ENCODE measurements at regions not wholly inside any gene's neighbourhood (a gene's known extent, or its start where the extent isn't known, plus 50 kb on each side); places are given as distances from the start of the nearest gene placed in this dataset.
"Not testable (repeated sequence)": the region's sequence is repeated elsewhere in the genome, so short reads cannot be mapped to it uniquely, and the experiment has no call there.

DNA sequence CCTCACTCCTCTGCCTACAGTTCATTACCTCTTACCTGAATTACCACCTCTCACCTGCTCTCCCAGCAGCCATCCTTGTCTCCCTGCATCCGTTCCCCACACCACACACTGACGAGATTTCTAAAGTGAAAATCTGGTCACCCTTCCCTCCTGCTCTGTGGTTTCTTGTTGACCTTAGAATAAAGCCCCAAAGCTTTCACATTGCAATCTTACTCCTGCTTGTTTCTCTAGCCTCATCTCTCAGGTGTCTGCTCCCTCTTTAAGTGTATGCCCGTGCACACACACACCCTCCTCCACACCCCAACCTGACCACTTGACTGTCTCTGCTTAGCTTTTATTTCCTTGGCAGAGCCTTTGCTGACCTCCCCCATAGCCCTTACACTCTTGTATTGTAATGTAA, 122.0 kb upstream of the SKOR2 start:
- TF ChIP-seq GATA2 (IDR thresholded peaks at IDR 0.05; ENCODE audit: insufficient read depth, insufficient read length, low read depth, low read length) (no peak), POLR2A (IDR thresholded peaks at IDR 0.05; ENCODE audit: low read depth, low read length) (no peak)
- H3K27ac ChIP-seq (ENCODE audit: insufficient read depth, low read depth, low read length) = no peak overlapping the region
- POLR2A ChIA-PET = no interaction called here
- CTCF ChIA-PET = no interaction called here
- no peak overlapping the region for H3K9ac ChIP-seq (replicated peaks; ENCODE audit: extremely low read depth, insufficient read depth, low read length)
- no peaks in the 10 kb centered on the region for H4K20me1 ChIP-seq (replicated peaks; ENCODE audit: control insufficient read depth, extremely low read depth, insufficient read depth, low read length)
- H3K27me3 ChIP-seq (ENCODE audit: control insufficient read depth in 2 of 2, insufficient read depth in 2 of 2, low read length in 2 of 2) = no peaks in the 10 kb centered on the region
- no peak overlapping the region for H3K4me3 ChIP-seq (replicated peaks in 1 of 3; ENCODE audit: insufficient read depth in 1 of 3, low read depth in 1 of 3, low read length in 3 of 3)
- DNase-seq (ENCODE audit: low read depth, low spot score) = no peak
- no peak overlapping the region for H3K4me2 ChIP-seq (ENCODE audit: insufficient read depth, low read length)
- H3K4me1 ChIP-seq (ENCODE audit: control insufficient read depth, extremely low read depth, insufficient read depth, low read length) = no peaks in the 10 kb centered on the region
- H2AFZ ChIP-seq (ENCODE audit: low read depth, low read length) = no peak overlapping the region
- no peaks in the 10 kb centered on the region for H3K9me1 ChIP-seq (replicated peaks; ENCODE audit: control insufficient read depth, extremely low read depth, insufficient read depth, low read length)
- H3K9me3 ChIP-seq (replicated peaks; ENCODE audit: control insufficient read depth, insufficient read depth, low read length) = no peaks in the 10 kb centered on the region
- no peaks in the 10 kb centered on the region for H3K36me3 ChIP-seq (ENCODE audit: control insufficient read depth in 2 of 2, extremely low read depth in 1 of 2, insufficient read depth in 2 of 2, low read length in 2 of 2)
- dilution Hi-C loops (cut with MboI; ENCODE audit: extremely low pct_ligation_motif_present, low sequenced_read_pairs) (no loop called here), intact Hi-C loops (cut with micrococcal nuclease) (no loop called here)
- FAIRE-seq = no peak
- no TSS peak for BruUV-seq (replicated peaks)
- no peaks in the 10 kb centered on the region for H3K79me2 ChIP-seq (ENCODE audit: control insufficient read depth, insufficient read depth, low read length)

DNA sequence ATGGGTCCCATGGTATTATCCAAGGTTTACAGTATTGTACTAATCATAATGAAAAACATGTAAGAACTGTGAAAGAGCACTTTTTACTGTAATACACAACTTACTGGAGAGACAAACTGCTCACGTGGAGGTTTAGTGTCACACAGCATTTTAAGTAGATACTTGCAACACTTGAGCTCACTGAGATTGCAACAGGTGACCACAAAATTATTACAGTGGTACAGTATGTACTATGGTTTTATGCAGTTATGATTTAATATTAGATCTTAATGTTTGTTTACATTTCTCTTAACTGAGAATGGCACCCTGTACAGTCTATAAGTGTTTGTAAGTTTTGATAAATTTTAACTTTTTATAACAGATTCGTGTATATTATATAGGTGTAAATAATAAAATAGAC, 118.6 kb upstream of the SKOR2 start:
- dilution Hi-C loops (cut with MboI; ENCODE audit: extremely low pct_ligation_motif_present, low sequenced_read_pairs) = no loop called here
- POLR2A ChIA-PET = no interaction called here
- Histone ChIP-seq H3K4me2 (ENCODE audit: insufficient read depth, low read length) (no peak overlapping the region), H3K4me1 (ENCODE audit: control insufficient read depth, extremely low read depth, insufficient read depth, low read length) (no peaks in the 10 kb centered on the region), H3K36me3 (ENCODE audit: control insufficient read depth in 2 of 2, extremely low read depth in 1 of 2, insufficient read depth in 2 of 2, low read length in 2 of 2) (no peaks in the 10 kb centered on the region), H3K4me3 (replicated peaks in 1 of 3; ENCODE audit: insufficient read depth in 1 of 3, low read depth in 1 of 3, low read length in 3 of 3) (no peak overlapping the region), H3K27me3 (ENCODE audit: control insufficient read depth in 2 of 2, insufficient read depth in 2 of 2, low read length in 2 of 2) (no peaks in the 10 kb centered on the region), H2AFZ (ENCODE audit: low read depth, low read length) (no peak overlapping the region), H4K20me1 (replicated peaks; ENCODE audit: control insufficient read depth, extremely low read depth, insufficient read depth, low read length) (no peaks in the 10 kb centered on the region), H3K9me3 (replicated peaks; ENCODE audit: control insufficient read depth, insufficient read depth, low read length) (no peaks in the 10 kb centered on the region), H3K9me1 (replicated peaks; ENCODE audit: control insufficient read depth, extremely low read depth, insufficient read depth, low read length) (no peaks in the 10 kb centered on the region), H3K9ac (replicated peaks; ENCODE audit: extremely low read depth, insufficient read depth, low read length) (no peak overlapping the region), H3K27ac (ENCODE audit: insufficient read depth, low read depth, low read length) (no peak overlapping the region), H3K79me2 (ENCODE audit: control insufficient read depth, insufficient read depth, low read length) (no peaks in the 10 kb centered on the region)
- DNase-seq (ENCODE audit: low read depth, low spot score) = no peak
- CTCF ChIA-PET = interaction anchor here (0.7 kb wide), 1 partner anchor 48 kb away, joined by 3 read pairs; no protein-coding TSS in a partner anchor
- no TSS peak for BruUV-seq (replicated peaks)
- intact Hi-C loops (cut with micrococcal nuclease) = no loop called here
- no peak for FAIRE-seq
- TF ChIP-seq POLR2AphosphoS5 (IDR thresholded peaks at IDR 0.05; ENCODE audit: insufficient read depth, low read depth, low read length) (no peak), GATA2 (IDR thresholded peaks at IDR 0.05; ENCODE audit: insufficient read depth, insufficient read length, low read depth, low read length) (no peak), EZH2 (IDR thresholded peaks at IDR 0.05; ENCODE audit: borderline replicate concordance, low read depth, low read length, severe bottlenecking) (no peak), MAX (IDR thresholded peaks at IDR 0.05; ENCODE audit: insufficient read depth, insufficient read length) (no peak), MYC (IDR thresholded peaks at IDR 0.05; ENCODE audit: low read depth, low read length) (no peak), CTCF (IDR thresholded peaks at IDR 0.05; ENCODE audit: extremely low read depth in 1 of 2, insufficient read depth in 1 of 2, low read depth in 1 of 2, low read length in 2 of 2) (no peak), FOS (IDR thresholded peaks at IDR 0.05; ENCODE audit: borderline replicate concordance, insufficient read depth, low read length) (no peak), POLR2A (IDR thresholded peaks at IDR 0.05; ENCODE audit: low read depth, low read length) (no peak)

DNA sequence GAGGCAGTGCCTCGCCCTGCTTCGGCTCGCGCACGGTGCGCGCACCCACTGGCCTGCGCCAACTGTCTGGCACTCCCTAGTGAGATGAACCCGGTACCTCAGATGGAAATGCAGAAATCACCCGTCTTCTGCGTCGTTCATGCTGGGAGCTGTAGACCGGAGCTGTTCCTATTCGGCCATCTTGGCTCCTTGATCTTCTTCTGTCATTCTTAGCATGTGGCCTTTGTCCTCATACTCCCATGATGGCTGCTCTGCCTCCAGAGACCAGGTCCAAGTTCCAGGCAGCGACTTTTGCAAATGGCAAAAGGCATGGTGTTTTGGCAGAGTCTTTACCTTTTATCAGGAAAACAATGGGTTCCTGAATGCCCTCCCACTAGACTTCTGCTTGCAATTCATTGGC, 102.6 kb upstream of the SKOR2 start:
- CTCF ChIA-PET; H3K79me2 ChIP-seq (ENCODE audit: control insufficient read depth, insufficient read depth, low read length); H3K4me3 ChIP-seq (replicated peaks in 1 of 3; ENCODE audit: insufficient read depth in 1 of 3, low read depth in 1 of 3, low read length in 3 of 3); intact Hi-C loops (cut with micrococcal nuclease); DNase-seq (ENCODE audit: low read depth, low spot score); H4K20me1 ChIP-seq (replicated peaks; ENCODE audit: control insufficient read depth, extremely low read depth, insufficient read depth, low read length); BruUV-seq (replicated peaks); H3K4me1 ChIP-seq (ENCODE audit: control insufficient read depth, extremely low read depth, insufficient read depth, low read length); H3K9ac ChIP-seq (replicated peaks; ENCODE audit: extremely low read depth, insufficient read depth, low read length); H3K36me3 ChIP-seq (ENCODE audit: control insufficient read depth in 2 of 2, extremely low read depth in 1 of 2, insufficient read depth in 2 of 2, low read length in 2 of 2); POLR2A ChIA-PET; dilution Hi-C loops (cut with MboI; ENCODE audit: extremely low pct_ligation_motif_present, low sequenced_read_pairs); H3K9me3 ChIP-seq (replicated peaks; ENCODE audit: control insufficient read depth, insufficient read depth, low read length); H3K4me2 ChIP-seq (ENCODE audit: insufficient read depth, low read length); H3K27ac ChIP-seq (ENCODE audit: insufficient read depth, low read depth, low read length); H2AFZ ChIP-seq (ENCODE audit: low read depth, low read length); H3K27me3 ChIP-seq (ENCODE audit: control insufficient read depth in 2 of 2, insufficient read depth in 2 of 2, low read length in 2 of 2); FAIRE-seq; H3K9me1 ChIP-seq (replicated peaks; ENCODE audit: control insufficient read depth, extremely low read depth, insufficient read depth, low read length): not testable (repeated sequence)
